Smooth muscle cell (in vitro differentiated cells): ENCODE measurements at regions not wholly inside any gene's neighbourhood (a gene's known extent, or its start where the extent isn't known, plus 50 kb on each side); places are given as distances from the start of the nearest gene placed in this dataset.

ENCODE experiments used
- DNase-seq: peaks from one replicate; lab custom pipeline; 2025; ENCODE audit not compliant: unreplicated experiment; lab: John Stamatoyannopoulos, UW
- H2AFZ ChIP-seq: fragments of 200-600 bp; sonication (generic); 2 replicates; pipeline ENCODE4 v1.6.0; 2016; ENCODE audit warnings: antibody characterized with exemption, low read depth, mild to moderate bottlenecking
- H3F3A ChIP-seq: fragments of 200-600 bp; sonication (generic); 2 replicates; pipeline ENCODE4 v1.6.0; 2017; ENCODE audit warnings: antibody characterized with exemption, low read depth
- H3K27ac ChIP-seq: fragments of 200-600 bp; sonication (generic); 2 replicates; pipeline ENCODE4 v1.5.1; 2016; ENCODE audit warnings: low read depth, mild to moderate bottlenecking
- H3K27me3 ChIP-seq: fragments of 200-600 bp; sonication (generic); 2 replicates; pipeline ENCODE4 v1.6.1; 2016; ENCODE audit warnings: low read depth, mild to moderate bottlenecking
- H3K36me3 ChIP-seq: fragments of 200-600 bp; sonication (generic); 2 replicates; pipeline ENCODE4 v1.5.1; 2016; ENCODE audit warnings: low read depth
- H3K4me1 ChIP-seq: fragments of 200-600 bp; sonication (generic); 2 replicates; pipeline ENCODE4 v1.5.1; 2016; ENCODE audit warnings: low read depth
- H3K4me2 ChIP-seq: fragments of 200-600 bp; sonication (generic); 2 replicates; pipeline ENCODE4 v1.6.0; 2016; ENCODE audit warnings: mild to moderate bottlenecking
- H3K4me3 ChIP-seq: fragments of 200-600 bp; sonication (generic); 2 replicates; pipeline ENCODE4 v1.5.1; 2016; ENCODE audit warnings: mild to moderate bottlenecking
- H3K79me2 ChIP-seq: fragments of 200-600 bp; sonication (generic); 2 replicates; pipeline ENCODE4 v1.6.0; 2016; ENCODE audit warnings: low read depth, mild to moderate bottlenecking
- H3K9ac ChIP-seq: fragments of 200-600 bp; sonication (generic); 2 replicates; pipeline ENCODE4 v1.6.0; 2016; ENCODE audit warnings: low read depth
- H3K9me3 ChIP-seq: fragments of 200-600 bp; sonication (generic); replicated peaks from 2 replicates; pipeline ENCODE4 v1.5.1; 2016; ENCODE audit warnings: low read depth
- H4K20me1 ChIP-seq: fragments of 200-600 bp; sonication (generic); 2 replicates; pipeline ENCODE4 v1.6.0; 2016; ENCODE audit warnings: low read depth
- WGBS: methylation state at CpG from one replicate; pipeline ENCODE4 v1.1.7; 2016; ENCODE audit warnings: low lambda C conversion rate; 5-methylcytosine and 5-hydroxymethylcytosine counted together
- TF ChIP-seq, protein P1 (sequence below): fragments of 200-600 bp; sonication (generic); IDR thresholded peaks from 2 replicates; pipeline ENCODE4 v1.5.1; 2017; ENCODE audit warnings: borderline replicate concordance, mild to moderate bottlenecking, antibody characterized with exemption; ENCODE audit not compliant: insufficient read depth, poor library complexity, severe bottlenecking

DNA sequence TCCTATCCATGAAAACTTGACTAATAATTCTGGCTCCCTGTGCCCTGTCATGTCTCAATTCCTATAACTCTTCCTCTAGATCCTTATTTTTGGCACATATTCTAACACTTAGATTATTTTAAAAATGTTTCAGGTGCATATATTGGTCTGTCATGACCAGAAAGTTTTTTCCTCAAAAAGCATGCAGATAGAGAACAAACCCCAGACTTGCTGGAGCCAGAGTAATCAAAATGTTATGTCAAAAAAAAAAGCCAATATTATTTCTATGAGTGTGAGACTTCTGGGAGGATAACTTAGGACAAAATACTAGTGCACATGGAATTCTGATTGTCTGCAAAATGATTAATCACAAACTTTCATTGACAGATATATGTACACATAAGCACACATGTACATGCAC lies 135.1 kb upstream of the MROH9 start:
- Histone ChIP-seq H3K9me3 (no peaks in the 10 kb centered on the region), H3F3A (no peaks in the 10 kb centered on the region), H3K9ac (no peak overlapping the region), H4K20me1 (no peaks in the 10 kb centered on the region), H2AFZ (no peak overlapping the region), H3K4me2 (no peak overlapping the region), H3K4me1 (no peaks in the 10 kb centered on the region), H3K79me2 (no peaks in the 10 kb centered on the region), H3K4me3 (no peak overlapping the region), H3K36me3 (no peaks in the 10 kb centered on the region), H3K27me3 (no peaks in the 10 kb centered on the region), H3K27ac (no peak overlapping the region)
- no peak for DNase-seq
- TF ChIP-seq, protein P1, sequence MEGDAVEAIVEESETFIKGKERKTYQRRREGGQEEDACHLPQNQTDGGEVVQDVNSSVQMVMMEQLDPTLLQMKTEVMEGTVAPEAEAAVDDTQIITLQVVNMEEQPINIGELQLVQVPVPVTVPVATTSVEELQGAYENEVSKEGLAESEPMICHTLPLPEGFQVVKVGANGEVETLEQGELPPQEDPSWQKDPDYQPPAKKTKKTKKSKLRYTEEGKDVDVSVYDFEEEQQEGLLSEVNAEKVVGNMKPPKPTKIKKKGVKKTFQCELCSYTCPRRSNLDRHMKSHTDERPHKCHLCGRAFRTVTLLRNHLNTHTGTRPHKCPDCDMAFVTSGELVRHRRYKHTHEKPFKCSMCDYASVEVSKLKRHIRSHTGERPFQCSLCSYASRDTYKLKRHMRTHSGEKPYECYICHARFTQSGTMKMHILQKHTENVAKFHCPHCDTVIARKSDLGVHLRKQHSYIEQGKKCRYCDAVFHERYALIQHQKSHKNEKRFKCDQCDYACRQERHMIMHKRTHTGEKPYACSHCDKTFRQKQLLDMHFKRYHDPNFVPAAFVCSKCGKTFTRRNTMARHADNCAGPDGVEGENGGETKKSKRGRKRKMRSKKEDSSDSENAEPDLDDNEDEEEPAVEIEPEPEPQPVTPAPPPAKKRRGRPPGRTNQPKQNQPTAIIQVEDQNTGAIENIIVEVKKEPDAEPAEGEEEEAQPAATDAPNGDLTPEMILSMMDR: no peak

DNA sequence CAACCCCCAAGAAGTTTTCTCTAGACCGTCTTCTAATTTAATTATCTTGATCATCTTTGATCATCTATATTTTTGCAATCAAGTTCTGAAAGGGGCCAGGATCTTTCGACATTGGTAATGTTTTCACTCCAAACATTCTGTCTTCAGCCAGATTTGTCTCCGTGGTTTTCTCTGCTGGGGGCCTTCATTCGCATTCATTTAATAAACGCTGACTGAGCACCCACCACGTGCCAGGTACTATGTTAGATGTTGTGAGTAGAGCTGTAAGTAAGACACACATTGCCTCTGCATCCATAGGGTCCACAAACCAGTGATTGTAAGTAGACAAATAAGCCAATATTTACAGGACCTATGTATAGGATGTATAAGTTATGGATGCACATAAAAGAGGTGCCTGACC lies 134.5 kb upstream of the MROH9 start:
- no peaks in the 10 kb centered on the region for H3K9me3 ChIP-seq
- H3K27ac ChIP-seq: no peak overlapping the region
- no peaks in the 10 kb centered on the region for H3F3A ChIP-seq
- no peak for DNase-seq
- H3K79me2 ChIP-seq: no peaks in the 10 kb centered on the region
- H4K20me1 ChIP-seq: no peaks in the 10 kb centered on the region
- H3K9ac ChIP-seq: no peak overlapping the region
- H3K36me3 ChIP-seq: no peaks in the 10 kb centered on the region
- TF ChIP-seq, protein P1: no peak
- H3K27me3 ChIP-seq: no peaks in the 10 kb centered on the region
- WGBS: 81% methylated on average over 6 of the region's 6 CpGs
- no peaks in the 10 kb centered on the region for H3K4me1 ChIP-seq
- no peak overlapping the region for H3K4me3 ChIP-seq
- no peak overlapping the region for H2AFZ ChIP-seq
- H3K4me2 ChIP-seq: no peak overlapping the region

DNA sequence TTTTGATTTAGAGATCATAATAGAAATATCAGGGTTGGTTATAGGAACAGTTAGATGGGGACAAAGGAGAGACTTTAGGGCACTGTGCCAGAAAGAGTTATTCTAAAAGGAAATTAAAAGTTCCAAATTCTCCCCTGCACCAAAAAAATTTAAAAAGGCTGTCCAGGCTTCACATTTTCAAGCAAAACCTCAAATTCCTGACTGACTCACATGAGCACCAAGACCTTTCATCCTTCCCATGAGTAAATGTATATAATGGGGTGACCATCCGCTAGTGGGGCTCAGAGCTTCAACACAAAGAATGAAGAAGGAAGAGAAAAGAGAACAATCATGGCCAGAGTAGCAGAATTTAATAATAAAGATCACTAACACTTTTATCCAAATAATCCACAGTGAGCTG lies 131.6 kb upstream of the MROH9 start:
- H3K4me2 ChIP-seq: no peak overlapping the region
- H3K36me3 ChIP-seq: no peaks in the 10 kb centered on the region
- H3K9ac ChIP-seq: no peak overlapping the region
- no peak overlapping the region for H3K4me3 ChIP-seq
- TF ChIP-seq, protein P1: no peak
- no peak overlapping the region for H2AFZ ChIP-seq
- H3K4me1 ChIP-seq: no peaks in the 10 kb centered on the region
- DNase-seq: no peak
- WGBS: 86% methylated on average over 1 of the region's 1 CpG
- no peaks in the 10 kb centered on the region for H3K79me2 ChIP-seq
- H3K27ac ChIP-seq: no peak overlapping the region
- H3K27me3 ChIP-seq: no peaks in the 10 kb centered on the region
- no peaks in the 10 kb centered on the region for H4K20me1 ChIP-seq
- no peaks in the 10 kb centered on the region for H3K9me3 ChIP-seq
- H3F3A ChIP-seq: no peaks in the 10 kb centered on the region

DNA sequence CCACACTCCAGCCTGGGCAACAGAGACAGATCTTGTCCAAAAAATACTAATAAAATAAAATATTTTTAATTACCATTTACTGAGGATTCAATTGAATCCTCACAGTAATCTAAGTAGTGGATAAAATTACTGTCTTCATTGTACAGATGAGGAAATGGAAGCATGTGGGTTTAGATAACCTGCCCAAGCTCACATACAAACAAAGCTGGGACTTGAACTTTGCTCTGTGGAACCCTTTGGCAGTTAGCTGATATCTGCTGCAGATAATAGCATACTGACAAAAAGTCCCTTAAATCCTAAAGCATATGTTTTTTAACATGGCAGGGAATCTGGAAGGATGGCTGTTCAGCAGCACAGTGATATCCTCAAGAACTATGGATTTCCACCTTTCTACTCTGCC lies 130.9 kb upstream of the MROH9 start:
- Histone ChIP-seq H4K20me1 (no peaks in the 10 kb centered on the region), H3K9me3 (no peaks in the 10 kb centered on the region), H3K4me2 (no peak overlapping the region), H3K27me3 (no peaks in the 10 kb centered on the region), H3K79me2 (no peaks in the 10 kb centered on the region), H3F3A (no peaks in the 10 kb centered on the region), H3K4me1 (no peaks in the 10 kb centered on the region), H3K4me3 (no peak overlapping the region), H3K27ac (no peak overlapping the region), H3K9ac (no peak overlapping the region), H3K36me3 (no peaks in the 10 kb centered on the region), H2AFZ (no peak overlapping the region)
- TF ChIP-seq, protein P1: no peak
- DNase-seq: no peak
